NAMALWA (cell line): ENCODE measurements at regions not wholly inside any gene's neighbourhood (a gene's known extent, or its start where the extent isn't known, plus 50 kb on each side); places are given as distances from the start of the nearest gene placed in this dataset.
A peak's percentile ranks its signal among the peaks of the same experiment; 100 is the strongest.

ENCODE experiments used
- DNase-seq: peaks from one replicate; pipeline ENCODE4 v3.0.0-alpha.2; 2015; ENCODE audit warnings: low spot score

DNA sequence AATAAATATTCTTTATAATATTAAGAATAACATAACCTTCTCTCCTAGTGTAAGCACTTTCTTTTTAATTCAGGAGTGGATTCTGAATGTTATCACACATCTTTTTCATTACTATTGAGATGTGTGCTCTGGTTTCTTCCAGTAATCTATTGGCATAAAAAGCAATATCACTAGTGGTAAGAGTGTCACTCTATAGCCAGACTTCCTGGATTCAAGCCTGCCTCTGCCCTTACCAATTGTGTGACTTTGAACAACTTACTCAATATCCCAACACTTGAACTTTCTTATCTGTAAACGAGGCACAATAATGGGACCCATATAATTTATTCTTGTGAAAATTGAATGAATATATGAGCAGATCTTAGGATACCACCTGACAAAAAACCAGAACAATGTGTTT lies 71.0 kb downstream of the SEM1 start:
- no peak for DNase-seq

DNA sequence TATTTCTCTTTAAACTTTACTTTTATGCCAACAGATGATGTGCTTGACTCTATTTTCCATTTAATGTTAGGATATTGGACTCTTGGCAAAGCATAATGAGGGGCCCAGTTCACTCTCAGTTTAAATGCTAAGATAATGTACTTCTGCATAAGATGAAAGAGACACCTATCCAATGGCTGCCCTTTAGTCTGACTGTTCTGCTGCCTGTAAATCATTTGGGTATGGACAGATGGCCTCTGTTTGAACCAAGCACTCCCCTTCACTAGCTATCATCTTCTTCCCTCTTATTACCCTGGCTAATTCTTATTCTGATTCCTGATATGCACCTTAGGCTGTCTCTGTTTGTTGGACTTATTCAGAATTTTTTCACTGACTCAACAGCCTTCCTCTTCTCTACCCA lies 72.1 kb downstream of the SEM1 start:
- DNase-seq: no peak

DNA sequence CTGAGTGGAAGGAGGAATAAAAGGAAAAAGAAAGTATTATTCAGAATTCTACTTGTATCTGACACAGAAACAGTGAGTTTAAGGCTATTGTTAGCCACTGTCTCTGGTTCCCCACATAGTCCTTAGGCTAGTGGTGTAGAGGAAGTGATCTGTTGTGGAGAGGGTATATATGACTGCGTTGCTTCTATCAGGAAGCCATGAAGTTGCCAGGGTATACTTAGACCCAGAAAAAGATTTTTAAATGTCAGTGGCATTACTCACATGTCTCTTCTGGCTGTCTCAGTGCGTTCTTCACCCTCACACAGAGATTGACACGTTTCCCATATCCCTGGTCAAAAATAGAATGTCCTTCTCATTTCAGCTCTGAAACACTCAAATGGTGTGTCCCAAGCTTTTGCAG lies 72.7 kb downstream of the SEM1 start:
- DNase-seq: no peak

DNA sequence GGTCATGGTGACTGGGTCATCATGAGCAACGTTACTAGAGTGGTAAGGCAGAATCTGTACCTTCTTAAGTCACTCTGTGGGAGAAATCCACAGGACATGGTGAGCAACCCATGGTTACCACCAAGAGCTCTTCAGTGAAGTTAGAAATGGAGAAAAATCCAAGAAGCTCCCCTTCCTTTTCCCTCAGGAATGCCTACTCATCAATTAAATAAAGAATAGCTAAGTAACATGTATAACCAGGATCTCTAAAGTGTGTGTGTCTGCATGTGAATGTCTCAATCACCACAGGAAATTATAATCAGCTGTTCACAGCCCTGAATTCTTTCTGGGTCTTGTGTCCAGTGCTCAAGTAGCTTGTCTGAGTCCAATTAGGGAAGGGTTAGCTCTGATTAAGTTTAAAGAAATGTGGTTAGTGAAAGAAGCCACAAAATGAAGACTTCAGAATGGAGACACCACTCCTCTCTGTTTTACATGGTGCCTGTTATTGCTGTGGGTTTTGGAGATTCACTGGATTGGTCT lies 73.2 kb downstream of the SEM1 start:
- no peak for DNase-seq

DNA sequence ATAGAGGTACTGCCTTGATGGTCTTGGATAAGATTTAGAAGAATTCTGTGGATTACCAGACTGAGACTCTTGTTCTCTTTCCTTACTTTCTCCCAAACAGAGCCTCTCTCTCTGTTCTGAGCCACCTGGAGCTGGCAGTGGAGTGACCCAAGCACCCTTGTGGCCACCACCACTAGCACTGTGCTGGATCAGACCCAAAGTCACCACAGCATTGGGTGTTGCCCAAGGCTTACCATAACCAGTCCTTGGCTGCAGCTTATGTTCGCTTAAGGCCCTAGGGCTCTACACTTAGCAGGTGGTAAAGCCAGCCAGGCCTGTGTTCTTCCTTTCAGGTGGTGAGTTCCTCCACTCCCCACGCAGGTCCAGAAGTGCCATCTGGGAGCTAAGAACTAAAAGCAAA lies 79.8 kb downstream of the SEM1 start:
- DNase-seq: no peak

DNA sequence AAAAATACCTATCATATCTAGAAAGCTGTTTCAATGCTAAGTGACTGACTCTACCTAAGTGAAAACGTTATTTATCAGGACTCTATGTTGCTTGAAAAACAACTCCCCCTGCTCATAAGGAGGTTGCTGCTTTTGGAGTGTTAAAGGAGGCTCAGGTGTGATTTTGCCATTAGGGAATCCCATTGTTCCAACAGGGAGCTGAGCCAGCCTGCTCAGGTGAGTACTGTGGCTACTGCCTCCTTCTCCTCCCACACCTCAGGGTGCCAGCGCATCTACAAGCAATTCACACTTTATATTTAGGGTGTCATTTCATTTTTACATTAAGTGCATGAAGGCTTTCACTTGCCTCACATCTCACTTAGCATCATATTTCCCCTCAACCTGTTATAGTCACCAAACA lies 84.7 kb downstream of the SEM1 start:
- no peak for DNase-seq

DNA sequence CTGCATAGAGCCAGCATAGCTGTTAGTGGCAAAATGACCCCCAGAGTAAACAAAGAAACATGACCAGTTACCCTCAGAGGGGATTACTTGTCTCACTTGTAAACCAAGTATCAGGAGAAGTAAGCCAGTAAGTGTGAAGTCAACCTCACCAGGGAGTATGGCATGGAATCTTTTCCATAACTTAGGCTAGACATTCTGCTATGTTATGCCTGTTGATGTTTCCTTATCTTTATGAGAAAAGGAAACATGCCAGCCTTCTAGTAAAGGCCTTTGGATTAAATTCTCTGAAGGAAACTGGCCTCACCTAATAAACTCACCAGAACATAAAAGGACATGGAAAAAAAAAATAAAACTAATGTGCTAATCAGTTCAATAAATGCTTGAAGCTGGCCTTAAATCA lies 87.7 kb downstream of the SEM1 start:
- no peak for DNase-seq

DNA sequence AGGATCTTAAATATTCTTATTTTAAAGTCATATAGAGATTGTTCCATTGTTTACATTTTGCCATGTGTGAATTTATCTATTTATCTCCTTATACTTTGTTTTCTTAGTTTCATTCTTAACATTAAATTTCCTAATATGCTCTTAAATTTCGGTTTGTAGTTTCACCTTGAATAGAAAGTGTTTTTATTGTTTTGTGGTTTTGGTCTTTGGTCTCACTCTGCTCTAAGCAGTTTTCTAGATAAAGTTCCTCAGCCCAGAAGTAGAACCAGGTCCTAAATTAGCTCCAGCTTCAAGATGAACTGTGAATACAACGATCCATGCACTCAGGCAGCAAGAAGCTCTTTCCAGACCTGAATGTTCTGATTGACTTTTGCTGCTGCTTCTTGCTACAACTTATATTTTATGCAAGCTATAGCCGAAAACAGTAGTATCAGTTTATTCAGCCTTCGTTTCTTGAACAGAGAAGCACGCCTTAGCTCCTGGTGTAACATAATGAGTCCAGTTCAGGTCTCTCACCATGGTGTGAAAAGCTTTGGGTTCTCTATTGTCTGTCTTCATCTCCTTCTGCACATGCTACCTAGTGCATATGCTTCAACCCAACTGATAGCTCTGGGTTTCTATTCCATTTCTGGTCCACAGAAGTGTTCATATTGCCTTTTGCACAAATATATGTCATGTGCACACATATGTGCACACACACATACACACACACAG lies 95.3 kb downstream of the SEM1 start:
- DNase-seq: no peak

DNA sequence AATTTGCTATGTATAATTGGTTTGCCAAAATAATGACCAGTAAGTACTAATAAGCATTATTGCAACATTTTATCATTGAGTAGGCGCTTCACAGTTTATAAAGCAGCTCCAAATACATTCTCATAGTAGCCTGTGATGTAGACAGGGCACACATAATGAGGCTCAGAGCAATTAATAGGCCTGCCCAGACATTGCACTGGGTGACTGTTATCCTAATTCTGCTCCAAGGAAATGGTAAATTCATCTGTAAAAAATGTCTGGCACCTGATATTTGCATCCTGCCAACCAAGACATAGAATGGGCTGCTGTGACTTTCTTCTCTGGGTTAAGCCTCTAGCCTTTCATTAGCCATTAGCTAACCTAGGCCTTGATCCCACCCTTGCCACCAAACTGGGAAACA lies 97.6 kb downstream of the SEM1 start:
- DNase-seq: no peak

DNA sequence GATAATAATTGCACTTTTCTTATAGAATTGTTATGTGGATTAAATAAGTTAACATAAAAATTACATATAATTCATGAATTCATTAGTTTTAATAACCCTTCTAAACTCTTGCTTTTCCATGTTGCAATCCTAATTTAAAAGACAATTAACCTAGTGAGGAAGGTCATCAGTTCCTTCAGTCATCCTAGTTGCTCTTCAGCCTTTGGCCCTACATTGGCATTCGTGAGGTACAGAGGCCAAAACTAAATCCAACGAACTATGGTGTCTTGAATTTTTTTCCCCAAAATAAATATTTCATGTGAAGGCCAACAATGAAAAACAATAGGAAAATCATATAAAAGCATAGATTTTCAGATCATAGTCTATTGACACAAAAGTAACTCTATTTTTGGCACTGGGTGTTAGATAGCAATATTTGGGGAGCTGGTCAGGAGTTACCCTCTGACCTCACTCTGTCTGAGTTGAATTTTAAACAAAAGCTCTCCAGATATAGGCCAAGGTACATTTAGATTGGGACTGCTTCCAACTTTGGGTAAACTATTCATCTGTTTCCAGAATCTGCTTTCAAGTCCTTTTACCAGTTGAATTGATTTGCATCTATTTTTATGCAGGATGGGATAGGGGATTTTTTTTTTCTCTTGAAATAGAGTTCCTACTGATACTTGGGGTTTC lies 104.5 kb downstream of the SEM1 start:
- DNase-seq: no peak

DNA sequence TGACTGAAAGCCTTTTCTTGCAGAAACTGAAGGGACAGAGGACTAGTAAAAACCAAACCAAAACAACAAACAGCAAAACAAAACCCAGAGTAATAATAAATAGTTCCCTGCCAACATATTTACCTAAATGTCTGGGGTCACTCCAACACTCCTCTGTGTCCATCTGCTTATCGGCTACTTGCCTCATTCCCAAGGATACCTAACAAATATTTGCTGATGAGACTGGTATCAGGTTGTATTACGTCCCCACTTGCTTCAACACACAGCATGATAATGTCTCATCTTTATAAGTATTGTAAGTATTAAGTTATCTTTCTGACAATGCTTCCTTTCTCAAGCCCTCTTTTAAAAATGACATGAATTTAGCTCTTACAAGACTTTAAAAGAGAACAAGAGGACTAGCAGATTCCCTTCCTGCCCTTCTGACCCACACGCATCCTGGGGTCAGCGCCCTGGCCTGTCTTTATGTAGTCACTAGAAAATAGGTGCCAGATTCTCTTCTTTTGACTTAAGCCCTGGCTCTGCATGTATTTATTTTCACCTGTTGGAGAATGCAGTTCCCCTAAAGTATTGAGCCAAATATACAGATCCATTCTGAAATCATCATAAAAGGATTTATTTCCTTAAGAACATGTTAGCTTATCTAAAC lies 110.2 kb downstream of the SEM1 start:
- no peak for DNase-seq

DNA sequence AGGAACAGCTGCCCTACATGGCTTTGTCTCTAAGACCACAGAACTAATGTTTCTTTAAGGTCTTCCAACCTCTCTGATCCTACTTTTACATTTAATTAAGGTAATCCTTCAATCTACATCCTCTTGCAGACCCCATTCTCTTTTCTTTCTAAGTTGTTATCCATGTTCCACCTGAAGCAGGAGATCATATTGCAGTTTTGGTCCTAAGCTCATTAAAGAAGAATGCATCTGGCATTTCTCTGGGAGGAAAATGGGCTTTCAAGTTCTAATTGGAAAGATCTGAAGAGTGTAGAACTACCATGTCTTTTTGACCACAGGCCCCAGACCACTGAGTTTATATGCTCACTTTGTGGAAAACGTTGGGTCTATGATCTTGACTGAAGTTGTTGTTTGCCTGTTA lies 111.2 kb downstream of the SEM1 start:
- DNase-seq: no peak

DNA sequence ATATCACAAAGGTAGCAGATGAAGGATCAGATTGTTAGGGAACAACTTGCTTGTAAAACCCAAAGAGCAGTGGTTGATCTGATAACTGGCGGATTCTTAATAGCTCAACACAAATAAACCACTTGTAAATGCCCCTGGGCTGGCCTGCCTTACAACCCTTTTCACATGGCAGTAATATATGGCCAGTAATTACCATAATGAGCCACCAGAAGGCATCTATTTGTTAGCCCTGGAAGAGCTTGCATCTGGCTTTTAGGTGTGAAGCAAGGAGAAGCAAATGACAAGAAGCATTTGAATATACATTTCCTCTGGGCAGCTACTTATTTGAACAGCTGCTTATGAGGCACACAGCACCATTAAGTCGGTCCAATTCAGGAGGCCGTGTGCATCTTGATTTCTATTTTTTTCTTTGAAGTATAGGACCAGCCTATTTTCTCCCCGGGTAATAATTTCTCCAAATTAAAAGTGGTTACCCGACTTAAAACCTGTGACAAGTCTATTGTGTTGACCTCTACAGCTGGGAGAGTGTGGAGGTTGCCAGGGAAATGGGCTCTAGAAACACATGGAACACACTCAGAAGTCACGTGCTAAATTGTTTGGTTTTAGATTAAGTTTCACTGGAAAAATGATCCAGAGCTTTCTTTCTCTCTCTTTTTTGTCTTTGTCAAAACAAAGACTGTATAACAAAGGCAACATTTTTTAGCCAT lies 113.4 kb downstream of the SEM1 start:
- DNase-seq: peak; percentile 40

DNA sequence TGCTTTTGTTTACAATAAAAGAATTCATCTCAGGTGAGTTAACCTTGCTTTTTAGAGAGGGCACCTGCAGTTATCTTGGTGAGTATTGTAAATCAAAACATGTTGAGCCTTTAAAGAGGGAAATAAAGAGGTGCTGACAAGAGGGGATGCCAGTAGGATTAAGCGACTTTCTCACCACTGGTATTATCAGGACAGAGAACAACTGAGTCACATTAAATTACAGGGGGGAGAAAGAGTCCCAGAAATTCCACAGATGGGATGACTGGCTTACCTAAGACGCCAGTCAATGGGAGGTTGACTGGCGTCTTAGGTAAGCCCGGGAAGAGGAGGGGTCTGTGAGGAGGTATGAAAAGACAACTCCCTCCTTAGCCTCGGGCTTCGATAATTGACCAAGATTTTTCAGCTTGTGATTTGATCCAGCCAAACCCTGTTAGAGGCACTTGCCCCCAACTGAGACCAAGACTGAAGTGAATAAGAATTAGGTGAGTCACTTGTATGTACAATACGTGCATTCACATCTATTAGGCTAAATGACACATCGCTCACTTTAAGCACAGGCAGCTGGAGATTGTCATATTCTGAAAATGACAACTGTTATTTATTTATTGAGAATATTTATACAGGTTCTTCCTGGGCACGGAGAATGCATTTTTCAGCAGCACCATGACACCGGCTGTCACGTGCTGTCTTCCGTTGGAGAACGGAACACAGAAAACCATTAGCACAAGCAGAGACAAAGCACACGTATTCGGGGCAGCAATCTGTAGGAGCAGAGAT lies 117.6 kb downstream of the SEM1 start:
- no peak for DNase-seq

DNA sequence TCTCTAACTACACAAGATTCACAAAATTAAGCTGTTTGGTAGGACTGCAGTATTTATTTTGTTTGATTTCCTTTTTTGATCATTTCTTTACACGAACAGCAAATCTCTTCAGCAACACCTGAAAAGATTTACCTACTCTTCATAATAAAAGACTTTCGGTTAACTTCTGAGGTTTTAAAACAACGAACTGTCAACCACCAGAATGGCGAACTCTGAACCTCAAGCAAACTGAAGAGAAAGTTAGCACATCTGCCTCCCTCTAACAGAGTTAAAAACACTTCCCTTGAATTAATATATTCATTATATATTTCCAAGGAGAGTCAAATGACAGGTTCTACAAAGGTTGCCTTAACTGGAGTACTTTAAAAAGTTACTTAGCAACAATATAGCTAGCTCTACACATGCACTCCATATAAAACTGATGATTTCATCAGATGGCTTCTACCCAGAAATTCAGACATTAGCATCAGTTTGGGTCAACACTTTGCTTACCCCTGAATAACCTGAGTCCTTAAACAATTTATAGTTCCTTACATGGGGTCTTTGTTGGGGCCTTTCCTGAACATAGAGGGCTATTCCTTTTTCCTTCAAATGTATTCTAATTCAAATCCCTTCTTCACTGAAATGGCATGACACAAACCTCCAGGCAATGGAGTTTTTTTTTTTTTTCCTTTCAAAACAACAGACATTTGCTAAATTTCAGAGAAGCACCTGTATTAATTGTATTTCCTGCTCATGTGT lies 118.3 kb downstream of the SEM1 start:
- no peak for DNase-seq

DNA sequence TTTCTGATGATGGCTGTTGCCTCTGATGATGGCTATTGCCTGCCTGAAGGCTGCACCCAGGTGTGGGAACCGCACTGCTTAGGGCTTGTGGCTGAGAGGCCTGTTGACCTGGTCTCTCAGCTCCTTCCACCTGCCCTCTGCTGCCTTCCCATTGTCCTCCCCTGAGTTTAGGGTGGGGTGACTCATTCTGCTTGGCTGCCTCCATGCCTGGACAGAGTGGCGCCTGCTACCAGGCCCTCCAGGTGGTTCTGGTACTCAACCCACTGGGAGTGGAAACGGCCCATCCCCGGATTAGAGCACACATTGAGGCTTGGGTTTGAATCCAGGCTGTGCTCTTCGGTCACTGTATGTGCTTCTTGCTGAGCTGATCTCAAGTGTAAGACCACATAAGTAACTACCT lies 120.6 kb downstream of the SEM1 start:
- DNase-seq: no peak

DNA sequence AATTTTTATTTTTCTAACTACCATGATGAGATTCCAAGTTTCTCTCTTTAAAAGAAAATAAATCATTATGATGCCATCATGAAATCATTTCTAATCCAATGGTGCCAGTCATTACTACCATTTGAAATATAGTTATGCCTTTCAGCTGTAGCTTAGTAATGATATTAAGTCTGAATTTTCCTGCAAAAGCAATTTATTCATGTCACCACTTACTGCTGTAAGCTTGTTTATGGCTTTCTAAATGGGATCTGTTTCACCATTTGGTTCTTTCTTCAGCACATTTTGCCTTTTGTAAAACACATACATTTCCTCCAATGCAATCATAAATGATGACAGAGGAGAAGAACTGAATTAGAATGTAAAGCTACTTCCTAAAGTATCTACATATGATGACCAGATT lies 130.5 kb downstream of the SEM1 start:
- DNase-seq: no peak

DNA sequence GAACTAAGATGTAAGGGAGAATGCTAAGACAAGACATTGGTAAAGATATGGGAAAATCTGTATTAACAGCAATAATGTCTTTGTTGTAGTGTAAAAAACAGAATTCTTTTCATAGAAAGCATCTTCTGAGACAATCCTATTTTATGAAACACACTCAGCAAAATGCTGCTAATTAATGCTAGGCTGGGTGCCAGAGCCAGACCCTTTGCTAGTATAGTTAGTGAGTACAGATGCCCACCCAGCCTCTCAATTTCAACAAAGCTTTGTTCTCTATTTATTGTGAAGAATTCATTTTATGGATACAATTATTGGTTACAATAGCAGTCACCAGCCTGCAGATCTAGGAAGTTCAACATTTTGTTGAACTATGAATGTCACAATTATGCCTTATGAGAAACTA lies 131.0 kb downstream of the SEM1 start:
- DNase-seq: no peak

DNA sequence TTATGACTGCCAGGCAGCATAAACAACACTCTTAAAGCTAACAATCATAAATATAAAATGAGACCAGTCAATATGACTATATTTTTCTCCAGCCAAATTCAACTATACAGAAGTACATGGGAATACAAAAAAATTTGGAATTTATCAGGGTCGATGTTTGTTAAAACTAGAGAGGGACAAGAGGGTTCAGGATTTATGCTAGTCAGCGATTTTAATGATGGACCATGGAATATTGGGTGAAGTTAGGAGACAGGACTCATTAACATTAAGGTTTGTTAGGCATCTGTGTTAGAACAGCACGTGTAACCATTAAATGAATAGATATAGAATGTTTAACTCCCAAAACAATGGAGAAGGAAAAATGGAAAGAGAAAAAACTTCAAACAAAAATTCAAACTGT lies 146.2 kb downstream of the SEM1 start:
- no peak for DNase-seq

DNA sequence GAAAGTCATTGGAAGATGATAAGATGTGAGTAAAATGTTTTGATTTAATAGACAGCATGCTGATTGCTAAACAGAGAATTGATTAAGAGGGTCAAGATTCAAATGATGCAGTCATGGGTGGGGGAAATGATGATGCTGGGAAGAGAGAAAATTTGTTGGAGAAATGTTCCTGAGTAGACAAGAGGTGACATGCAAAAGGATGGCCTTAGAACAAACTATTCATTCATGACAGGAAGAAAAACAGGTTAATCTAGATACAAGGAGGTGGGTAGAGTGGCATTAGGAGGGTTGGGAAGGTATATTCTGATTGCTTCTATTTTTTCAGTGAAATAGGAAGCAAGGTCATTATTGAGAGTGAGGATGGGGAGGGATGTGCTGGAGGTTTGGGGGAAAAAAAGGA lies 146.7 kb downstream of the SEM1 start:
- DNase-seq: no peak

DNA sequence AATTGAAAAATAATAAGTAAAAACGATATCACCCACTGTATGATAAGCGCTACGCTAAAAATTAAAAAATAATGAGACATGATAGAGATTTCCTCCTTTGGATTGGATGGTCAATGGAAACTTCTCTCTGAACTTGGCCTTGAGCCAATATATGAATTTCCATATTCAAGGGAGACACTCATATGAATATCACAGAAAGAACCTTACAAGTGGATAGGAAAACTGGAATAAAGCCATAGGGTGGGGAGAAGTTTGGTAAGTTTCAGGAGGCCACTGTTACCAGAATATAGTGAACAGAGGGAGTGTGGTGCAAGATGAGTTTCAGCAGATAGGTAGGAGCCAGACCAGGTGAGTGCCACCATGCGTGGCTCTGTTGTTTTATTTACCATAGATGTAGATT lies 147.2 kb downstream of the SEM1 start:
- no peak for DNase-seq
